Immature natural killer cell (primary cell): ENCODE measurements at regions not wholly inside any gene's neighbourhood (a gene's known extent, or its start where the extent isn't known, plus 50 kb on each side); places are given as distances from the start of the nearest gene placed in this dataset.

Experiments used
- DNase-seq, 3 donors: peaks; one replicate each; pipeline ENCODE4 v3.0.0; 2022; ENCODE audit warnings: mixed read lengths in 1 of 3
- H3K27ac Mint-ChIP-seq, 6 donors: one replicate each; pipeline ENCODE4 v1.8.0; 2020; ENCODE audit warnings: mixed read lengths in 6 of 6, mild to moderate bottlenecking in 5 of 6, inconsistent platforms in 4 of 6, moderate library complexity in 3 of 6
- H3K27me3 Mint-ChIP-seq, 3 donors: one replicate each; pipeline ENCODE4 v1.8.0; 2020 to 2021; ENCODE audit warnings: low read depth in 3 of 3, mild to moderate bottlenecking in 3 of 3, mixed read lengths in 3 of 3, moderate library complexity in 3 of 3, inconsistent platforms in 1 of 3
- H3K36me3 Mint-ChIP-seq, 3 donors: one replicate each; pipeline ENCODE4 v1.8.0; 2020; ENCODE audit warnings: mixed read lengths in 3 of 3, inconsistent platforms in 2 of 3, mild to moderate bottlenecking in 2 of 3
- H3K4me1 Mint-ChIP-seq, 2 donors: one replicate each; pipeline ENCODE4 v1.8.0; 2020; ENCODE audit warnings: inconsistent platforms in 2 of 2, mild to moderate bottlenecking in 2 of 2, mixed read lengths in 2 of 2, moderate library complexity in 1 of 2
- H3K4me3 Mint-ChIP-seq, 5 donors: one replicate each; pipeline ENCODE4 v1.8.0; 2020; ENCODE audit warnings: mild to moderate bottlenecking in 5 of 5, mixed read lengths in 5 of 5, inconsistent platforms in 3 of 5, moderate library complexity in 3 of 5
- H3K9me3 Mint-ChIP-seq, 6 donors: one replicate each; pipeline ENCODE4 v1.8.0; 2020; ENCODE audit warnings: mild to moderate bottlenecking in 6 of 6, mixed read lengths in 6 of 6, inconsistent platforms in 4 of 6, moderate library complexity in 3 of 6

DNA sequence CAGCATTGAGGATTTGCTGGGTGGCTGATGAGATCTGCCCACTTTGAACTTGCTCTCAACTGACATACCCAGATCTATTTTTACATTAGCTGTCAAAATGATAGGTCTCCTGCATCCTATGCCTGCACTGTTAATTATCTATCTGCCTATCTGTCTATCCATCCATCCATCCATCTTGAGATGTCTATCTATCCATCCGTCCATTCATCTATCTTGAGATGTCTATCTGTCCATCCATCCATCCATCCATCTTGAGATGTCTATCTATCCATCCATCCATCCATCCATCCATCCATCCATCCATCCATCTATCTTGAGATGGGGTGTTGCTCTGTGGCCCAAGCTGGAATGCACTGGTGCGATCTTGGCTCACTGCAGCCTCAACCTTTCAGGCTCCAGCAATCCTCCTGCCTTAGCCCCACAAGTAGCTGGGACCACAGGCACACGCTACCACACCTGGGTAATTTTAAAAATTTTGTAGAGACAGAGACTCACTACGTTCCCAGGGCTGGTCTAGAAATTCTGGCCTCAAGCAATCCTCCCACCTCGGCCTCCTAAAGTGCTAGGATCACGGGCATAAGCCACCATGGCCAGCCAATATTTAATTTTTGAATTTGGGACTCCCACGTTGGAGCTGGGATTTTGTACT, 159.4 kb upstream of the NSMCE3 start:
- Mint-ChIP-seq H3K4me1 (no peaks in the 10 kb centered on the region), H3K27me3 (peaks cover 3 to 15% (median 4%) of the 10 kb centered on the region in 3 donors), H3K27ac (no peak overlapping the region), H3K9me3 (peaks cover 0 to 8% (median 0%) of the 10 kb centered on the region in 6 donors), H3K4me3 (no peak overlapping the region), H3K36me3 (no peaks in the 10 kb centered on the region)
- DNase-seq: no peak

DNA sequence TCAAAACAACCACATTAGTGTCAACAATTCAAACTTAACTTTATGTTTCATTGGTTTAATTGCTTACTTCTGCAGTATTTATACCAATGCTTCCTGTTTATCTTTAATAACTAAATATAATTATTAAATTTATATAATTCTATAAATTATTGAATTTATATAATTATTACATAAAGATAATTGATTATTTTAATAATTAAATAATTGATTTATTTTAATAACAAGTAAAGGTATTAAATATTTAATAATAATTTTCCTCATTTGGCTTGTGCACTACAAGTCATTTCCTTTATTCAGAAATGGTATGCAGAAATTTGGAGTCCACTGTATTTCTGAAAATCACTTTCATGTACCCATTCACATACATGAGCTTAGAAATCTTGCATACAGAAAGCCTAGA, 156.2 kb upstream of the NSMCE3 start:
- no peak for DNase-seq
- Mint-ChIP-seq H3K9me3 (peaks cover 0 to 8% (median 0%) of the 10 kb centered on the region in 6 donors), H3K27me3 (peaks cover 3% of the 10 kb centered on the region in 3 donors), H3K4me3 (no peak overlapping the region), H3K27ac (no peak overlapping the region), H3K4me1 (no peaks in the 10 kb centered on the region), H3K36me3 (no peaks in the 10 kb centered on the region)

DNA sequence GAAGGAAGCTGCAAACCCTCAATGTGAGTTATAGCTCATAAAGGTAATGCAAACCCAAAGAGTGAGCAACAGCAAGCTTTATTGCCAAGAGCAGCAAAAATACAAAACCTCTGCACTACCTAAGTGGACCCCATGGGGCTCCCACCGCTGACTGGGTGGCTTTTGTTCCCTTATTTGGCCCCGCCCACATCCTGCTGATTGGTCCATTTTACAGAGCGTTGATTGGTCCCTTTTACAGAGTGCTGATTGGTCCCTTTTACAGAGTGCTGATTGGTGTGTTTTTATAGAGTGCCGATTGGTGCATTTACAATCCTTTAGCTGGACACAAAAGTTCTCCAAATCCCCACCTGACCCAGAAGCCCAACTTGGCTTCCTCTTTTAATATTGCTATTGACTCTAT, 154.5 kb upstream of the NSMCE3 start:
- Mint-ChIP-seq H3K27me3 (peaks cover 3 to 5% (median 5%) of the 10 kb centered on the region in 3 donors), H3K4me1 (no peaks in the 10 kb centered on the region), H3K9me3 (peaks cover 0 to 10% (median 0%) of the 10 kb centered on the region in 6 donors), H3K36me3 (no peaks in the 10 kb centered on the region), H3K4me3 (no peak overlapping the region), H3K27ac (no peak overlapping the region)
- DNase-seq: no peak

DNA sequence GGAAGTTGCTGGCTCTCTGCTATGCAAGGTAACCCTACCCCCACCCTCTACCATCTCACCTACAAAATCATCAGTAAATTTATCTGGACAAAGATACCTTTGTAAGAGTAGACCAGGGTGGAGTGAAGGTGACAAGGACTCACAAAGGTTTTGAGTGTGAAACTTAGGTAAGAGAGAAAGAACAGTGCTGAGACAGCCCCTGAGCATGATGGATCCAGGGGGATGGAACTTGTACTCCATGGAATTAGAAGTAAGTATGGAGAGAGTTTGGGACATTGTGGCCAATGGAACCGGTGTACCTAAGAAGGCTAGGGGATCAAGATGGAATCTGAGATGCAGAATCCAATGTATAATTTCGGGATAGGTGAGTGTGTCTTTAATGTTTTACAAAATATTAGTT, 153.0 kb upstream of the NSMCE3 start:
- no peaks in the 10 kb centered on the region for H3K4me1 Mint-ChIP-seq
- no peaks in the 10 kb centered on the region for H3K36me3 Mint-ChIP-seq
- no peak for DNase-seq
- H3K4me3 Mint-ChIP-seq: no peak overlapping the region
- peaks cover 3 to 6% (median 4%) of the 10 kb centered on the region in 3 donors for H3K27me3 Mint-ChIP-seq
- H3K9me3 Mint-ChIP-seq: peaks cover 0 to 10% (median 0%) of the 10 kb centered on the region in 6 donors
- H3K27ac Mint-ChIP-seq: no peak overlapping the region

DNA sequence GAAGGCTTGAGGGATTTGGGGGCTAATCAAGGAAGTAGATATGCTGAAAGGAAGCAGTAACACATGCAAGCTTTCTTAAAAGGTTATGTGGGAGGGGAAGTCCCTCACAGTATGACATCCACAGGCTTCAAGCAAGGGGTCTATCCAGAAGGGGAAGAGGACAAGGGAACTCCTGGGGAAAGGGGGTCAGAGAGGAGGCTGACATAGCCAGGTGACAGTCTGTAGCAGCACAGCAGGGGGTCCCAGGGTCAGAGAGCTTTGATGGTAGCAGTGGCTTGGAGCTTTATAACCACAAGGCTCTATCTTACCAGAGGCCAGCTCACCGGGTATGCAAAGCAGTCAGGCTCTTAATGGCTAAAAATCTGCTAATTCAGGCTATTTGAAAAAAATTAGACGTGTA, 150.6 kb upstream of the NSMCE3 start:
- Mint-ChIP-seq H3K4me1 (no peaks in the 10 kb centered on the region), H3K27me3 (peaks cover 2 to 6% (median 2%) of the 10 kb centered on the region in 3 donors), H3K27ac (no peak overlapping the region), H3K9me3 (peaks cover 0 to 7% (median 0%) of the 10 kb centered on the region in 6 donors), H3K36me3 (no peaks in the 10 kb centered on the region), H3K4me3 (no peak overlapping the region)
- DNase-seq: no peak

DNA sequence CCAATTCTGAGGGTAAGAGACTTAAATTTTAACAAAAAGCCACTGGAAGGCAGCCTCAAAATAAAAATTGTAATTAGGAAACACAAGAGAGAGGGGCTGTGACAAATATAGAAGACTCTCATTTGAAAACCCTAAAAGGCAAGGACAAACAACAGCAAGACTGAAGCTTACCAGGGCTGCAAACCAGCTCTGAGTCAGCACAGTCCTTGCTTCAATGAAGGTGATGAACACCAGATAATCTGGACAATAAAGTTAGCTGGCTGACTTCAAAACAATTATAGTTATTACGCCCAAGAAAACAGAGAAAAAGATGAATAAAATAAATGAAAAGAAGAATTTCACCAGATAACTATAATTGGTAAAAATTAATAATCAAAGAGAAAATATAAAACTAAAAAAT, 149.3 kb upstream of the NSMCE3 start:
- H3K27ac Mint-ChIP-seq: no peak overlapping the region
- no peak overlapping the region for H3K4me3 Mint-ChIP-seq
- H3K36me3 Mint-ChIP-seq: no peaks in the 10 kb centered on the region
- no peak for DNase-seq
- peaks cover 0 to 4% (median 0%) of the 10 kb centered on the region in 6 donors for H3K9me3 Mint-ChIP-seq
- H3K27me3 Mint-ChIP-seq: peaks cover 2 to 6% (median 4%) of the 10 kb centered on the region in 3 donors
- no peaks in the 10 kb centered on the region for H3K4me1 Mint-ChIP-seq

DNA sequence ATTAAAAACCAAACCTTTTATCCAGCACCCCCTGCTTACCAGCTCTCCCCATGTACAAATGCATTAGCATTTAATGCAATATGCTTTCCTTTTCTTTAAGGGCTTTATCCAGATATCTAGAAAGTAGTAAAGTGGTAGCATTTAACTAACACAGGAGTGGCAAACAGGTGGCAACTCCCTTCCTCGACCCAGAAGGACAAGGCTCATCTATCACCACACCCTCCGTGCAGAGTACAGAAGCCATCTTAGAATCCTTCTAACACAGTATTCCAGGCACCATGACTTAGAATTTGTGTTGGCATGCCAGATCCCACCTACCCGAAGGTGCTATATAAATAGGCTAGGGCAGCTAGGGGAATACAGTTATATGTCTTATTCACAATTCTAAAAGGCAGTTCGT, 148.6 kb upstream of the NSMCE3 start:
- no peak overlapping the region for H3K4me3 Mint-ChIP-seq
- H3K36me3 Mint-ChIP-seq: no peaks in the 10 kb centered on the region
- no peak for DNase-seq
- H3K4me1 Mint-ChIP-seq: no peaks in the 10 kb centered on the region
- peaks cover 0 to 4% (median 0%) of the 10 kb centered on the region in 6 donors for H3K9me3 Mint-ChIP-seq
- H3K27ac Mint-ChIP-seq: no peak overlapping the region
- peaks cover 4 to 6% (median 4%) of the 10 kb centered on the region in 3 donors for H3K27me3 Mint-ChIP-seq

DNA sequence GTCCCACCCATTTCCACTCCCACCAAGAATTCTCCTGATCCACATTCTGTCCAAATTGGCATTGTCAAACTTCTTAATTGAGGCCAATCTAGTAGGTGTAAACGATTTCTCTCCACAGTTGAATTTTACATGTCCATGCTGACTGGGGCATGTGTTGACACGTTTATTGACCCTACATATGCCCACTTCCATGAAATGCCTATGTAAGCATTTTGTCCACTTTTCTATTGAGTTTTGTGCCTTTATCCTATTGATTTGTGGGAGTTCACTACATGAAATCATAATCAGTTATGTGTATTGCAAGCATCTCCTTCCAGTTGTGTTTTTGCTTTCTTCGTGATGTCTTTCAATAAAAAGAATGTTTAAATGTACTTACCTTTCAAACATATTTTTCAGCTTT, 141.7 kb upstream of the NSMCE3 start:
- peaks cover 2 to 5% (median 2%) of the 10 kb centered on the region in 3 donors for H3K27me3 Mint-ChIP-seq
- H3K4me1 Mint-ChIP-seq: no peaks in the 10 kb centered on the region
- H3K4me3 Mint-ChIP-seq: no peak overlapping the region
- H3K27ac Mint-ChIP-seq: no peak overlapping the region
- no peak for DNase-seq
- peaks cover 0 to 1% (median 0%) of the 10 kb centered on the region in 6 donors for H3K9me3 Mint-ChIP-seq
- no peaks in the 10 kb centered on the region for H3K36me3 Mint-ChIP-seq

DNA sequence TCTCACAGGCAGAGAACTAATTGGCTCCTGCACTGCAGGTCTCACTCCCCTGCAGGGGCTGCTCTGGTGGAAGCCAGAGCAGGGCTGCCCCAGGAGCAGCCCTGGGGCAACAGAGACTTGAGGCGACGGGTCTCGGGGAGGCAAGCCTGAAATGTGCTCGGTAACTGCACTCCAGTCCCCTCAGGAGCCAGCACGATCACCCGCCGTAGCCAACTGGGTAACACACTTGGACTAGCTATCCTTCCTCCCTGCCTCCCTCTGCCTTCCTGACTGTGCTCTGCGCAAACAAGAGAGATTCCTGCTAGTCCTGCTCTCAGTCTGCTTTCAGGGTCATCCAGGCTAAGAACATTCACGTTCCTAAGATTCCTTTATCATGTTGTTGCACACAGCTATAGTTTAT, 140.7 kb upstream of the NSMCE3 start:
- H3K9me3 Mint-ChIP-seq: peaks cover 0 to 1% (median 0%) of the 10 kb centered on the region in 6 donors
- H3K27me3 Mint-ChIP-seq: peaks cover 2 to 5% (median 4%) of the 10 kb centered on the region in 3 donors
- H3K36me3 Mint-ChIP-seq: no peaks in the 10 kb centered on the region
- no peak overlapping the region for H3K4me3 Mint-ChIP-seq
- H3K4me1 Mint-ChIP-seq: no peaks in the 10 kb centered on the region
- DNase-seq: no peak
- no peak overlapping the region for H3K27ac Mint-ChIP-seq

DNA sequence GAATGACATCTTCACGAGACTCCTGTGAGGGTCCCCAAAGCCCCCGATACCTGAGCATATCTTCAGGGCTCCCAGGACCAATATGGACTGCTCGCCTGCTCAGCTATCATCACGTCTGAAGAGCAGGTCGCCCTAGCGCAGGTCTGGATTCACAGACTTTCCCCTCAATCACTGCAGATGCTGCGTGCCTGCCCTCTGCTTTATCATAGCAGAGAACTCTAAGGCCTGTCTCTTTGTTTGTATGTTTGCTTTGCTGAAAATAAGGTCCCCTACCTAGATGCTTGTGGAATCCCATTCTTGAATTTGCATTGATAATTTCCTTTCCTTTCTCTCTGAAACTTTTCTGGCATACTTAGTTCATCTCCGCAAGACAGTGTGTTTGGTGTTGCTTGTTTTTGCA, 140.3 kb upstream of the NSMCE3 start:
- peaks cover 2 to 5% (median 4%) of the 10 kb centered on the region in 3 donors for H3K27me3 Mint-ChIP-seq
- no peak overlapping the region for H3K27ac Mint-ChIP-seq
- H3K36me3 Mint-ChIP-seq: no peaks in the 10 kb centered on the region
- DNase-seq: no peak
- no peaks in the 10 kb centered on the region for H3K4me1 Mint-ChIP-seq
- H3K9me3 Mint-ChIP-seq: peaks cover 0 to 1% (median 0%) of the 10 kb centered on the region in 6 donors
- no peak overlapping the region for H3K4me3 Mint-ChIP-seq

DNA sequence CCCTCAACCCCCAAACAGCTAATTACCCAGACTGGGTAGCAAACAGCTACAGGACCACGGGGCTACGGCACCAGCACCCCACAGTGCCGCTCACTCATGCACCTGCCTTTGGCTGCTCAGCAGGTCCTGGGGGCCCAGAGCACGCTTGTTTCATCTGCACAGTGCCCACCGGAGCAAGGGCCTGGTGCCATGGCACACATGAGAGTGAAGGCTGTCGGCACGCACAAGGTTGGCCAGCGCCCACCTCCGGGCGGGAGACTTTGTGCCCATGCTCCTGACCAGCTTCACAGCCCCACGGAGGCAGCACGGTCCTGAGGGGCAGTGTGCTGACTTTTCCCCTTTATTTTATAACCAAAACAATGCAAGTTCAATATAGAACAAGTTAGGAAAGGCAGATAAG, 135.9 kb upstream of the NSMCE3 start:
- Mint-ChIP-seq H3K27ac (no peak overlapping the region), H3K27me3 (peaks cover 2% of the 10 kb centered on the region in 3 donors), H3K4me3 (no peak overlapping the region), H3K4me1 (no peaks in the 10 kb centered on the region), H3K9me3 (peaks cover 0 to 1% (median 0%) of the 10 kb centered on the region in 6 donors), H3K36me3 (no peaks in the 10 kb centered on the region)
- no peak for DNase-seq

DNA sequence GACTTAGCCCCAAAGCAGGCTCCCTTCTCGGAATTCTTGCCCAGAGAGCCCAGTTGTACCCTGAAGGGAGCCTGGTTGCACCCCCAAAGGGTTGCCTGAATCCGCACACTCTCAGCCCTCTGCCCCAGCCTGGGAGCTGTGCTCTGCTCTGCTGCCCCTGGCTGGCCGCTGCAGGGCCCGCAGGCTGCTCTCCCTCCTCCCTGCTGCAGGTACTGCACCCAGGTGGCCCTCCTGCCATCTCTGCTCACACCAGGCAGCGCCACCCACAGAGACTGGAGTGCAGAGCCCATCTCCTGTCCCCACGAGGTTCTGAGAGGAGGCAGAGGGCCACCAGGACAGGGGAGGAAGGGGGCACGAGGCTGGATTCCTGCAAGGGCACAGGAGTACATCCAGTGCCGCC, 134.2 kb upstream of the NSMCE3 start:
- Mint-ChIP-seq H3K27ac (no peak overlapping the region), H3K36me3 (no peaks in the 10 kb centered on the region), H3K4me3 (no peak overlapping the region), H3K4me1 (no peaks in the 10 kb centered on the region), H3K27me3 (peaks cover 2% of the 10 kb centered on the region in 3 donors), H3K9me3 (no peaks in the 10 kb centered on the region)
- DNase-seq: no peak

DNA sequence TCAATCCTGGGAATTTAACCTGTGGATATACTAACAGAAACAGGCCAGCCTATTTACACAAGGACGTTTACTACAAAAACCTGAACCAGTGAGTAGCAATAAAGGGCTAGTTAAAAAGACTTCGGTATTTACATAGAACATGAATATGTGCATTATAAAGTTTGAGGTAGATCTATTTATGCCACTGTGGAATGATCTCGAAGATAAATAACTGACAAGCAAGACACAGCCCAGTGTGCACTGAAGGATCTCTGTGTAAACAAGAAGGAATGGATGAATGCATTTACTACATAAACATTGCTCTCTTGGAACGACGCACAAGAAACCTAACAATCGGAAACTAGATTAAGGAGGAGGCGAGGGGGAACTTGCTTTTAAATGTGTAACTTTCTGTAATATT, 132.0 kb upstream of the NSMCE3 start:
- H3K9me3 Mint-ChIP-seq: no peaks in the 10 kb centered on the region
- H3K4me1 Mint-ChIP-seq: no peaks in the 10 kb centered on the region
- no peak overlapping the region for H3K4me3 Mint-ChIP-seq
- H3K36me3 Mint-ChIP-seq: no peaks in the 10 kb centered on the region
- no peak overlapping the region for H3K27ac Mint-ChIP-seq
- H3K27me3 Mint-ChIP-seq: peaks cover 0 to 11% (median 4%) of the 10 kb centered on the region in 3 donors
- DNase-seq: no peak

DNA sequence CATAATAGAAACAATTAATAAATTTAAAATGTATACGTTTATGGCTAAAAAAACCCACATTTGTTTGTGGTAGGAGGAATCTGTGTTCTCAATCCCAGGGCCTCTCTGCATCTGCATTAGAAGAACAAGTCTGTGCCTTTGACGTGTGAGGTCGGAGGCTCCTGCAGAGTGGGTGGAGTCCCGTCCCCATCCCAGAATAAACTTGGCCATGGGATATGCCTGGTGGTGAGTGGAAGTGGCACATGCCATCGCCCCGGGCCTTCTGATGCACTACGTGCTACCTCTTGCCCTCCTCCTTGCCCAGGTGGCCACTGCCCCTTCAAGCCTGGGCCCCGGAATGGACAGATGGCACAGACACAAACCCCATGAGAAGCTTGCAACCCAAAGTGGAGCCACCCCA, 131.1 kb upstream of the NSMCE3 start:
- no peak for DNase-seq
- no peak overlapping the region for H3K4me3 Mint-ChIP-seq
- H3K36me3 Mint-ChIP-seq: no peaks in the 10 kb centered on the region
- no peaks in the 10 kb centered on the region for H3K4me1 Mint-ChIP-seq
- peaks cover 0 to 17% (median 6%) of the 10 kb centered on the region in 3 donors for H3K27me3 Mint-ChIP-seq
- no peaks in the 10 kb centered on the region for H3K9me3 Mint-ChIP-seq
- no peak overlapping the region for H3K27ac Mint-ChIP-seq

DNA sequence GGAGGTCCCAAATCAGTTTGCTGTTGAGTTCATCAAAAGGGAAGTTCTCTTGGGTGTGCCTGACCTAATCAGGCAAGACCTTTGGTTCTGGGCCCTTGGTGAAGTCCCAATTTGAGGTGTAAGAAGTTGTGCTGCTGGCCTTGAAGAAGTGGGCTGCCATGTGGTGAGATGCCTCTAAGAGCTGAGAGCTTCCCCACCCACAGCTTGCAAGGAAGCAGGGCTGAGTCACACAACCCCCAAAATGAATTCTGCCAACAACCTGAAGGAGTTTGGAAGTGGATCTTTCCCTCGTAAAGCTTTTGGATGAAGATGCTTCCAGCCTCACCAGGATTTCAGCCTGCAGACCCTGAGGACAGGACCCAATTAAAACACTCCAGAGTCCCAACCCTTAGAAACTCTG, 129.3 kb upstream of the NSMCE3 start:
- no peak for DNase-seq
- Mint-ChIP-seq H3K27me3 (peaks cover 0 to 18% (median 4%) of the 10 kb centered on the region in 3 donors), H3K9me3 (no peaks in the 10 kb centered on the region), H3K4me1 (no peaks in the 10 kb centered on the region), H3K36me3 (no peaks in the 10 kb centered on the region), H3K27ac (no peak overlapping the region), H3K4me3 (no peak overlapping the region)
